DMS153 treated with DMSO at 0.1 percent for 48 hours (cell line): ENCODE measurements at regions not wholly inside any gene's neighbourhood (a gene's known extent, or its start where the extent isn't known, plus 50 kb on each side); places are given as distances from the start of the nearest gene placed in this dataset.

Source experiments
- DNase-seq: peaks from one replicate; lab custom pipeline; 2025; ENCODE audit not compliant: unreplicated experiment; lab: John Stamatoyannopoulos, UW

GRCh38 chr18:28946471-28946870, 769.5 kb upstream of the CDH2 start:
- no peak for DNase-seq

- no peak for DNase-seq
These were observed 746.0 kb upstream of the CDH2 start for GRCh38 chr18:28922936-28923335.

DNA sequence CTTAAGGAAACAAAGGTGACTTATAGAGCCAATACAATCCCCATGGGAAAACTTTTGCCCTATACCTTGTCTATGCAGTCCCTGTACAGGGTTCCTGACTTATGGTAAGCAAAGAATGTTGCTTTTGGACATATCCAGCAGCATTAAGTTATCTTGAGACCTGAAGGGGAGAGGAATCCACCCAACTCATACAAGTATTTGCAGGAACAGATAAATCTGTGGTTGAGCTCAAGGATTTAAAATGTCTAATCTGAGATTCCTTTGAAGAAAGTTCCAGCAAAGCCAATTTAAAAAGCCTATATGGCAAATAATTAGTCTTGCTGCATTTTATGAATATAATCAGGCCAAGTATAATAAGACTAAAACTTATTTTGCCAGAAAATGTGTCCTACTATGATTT, 739.5 kb upstream of the CDH2 start:
- no peak for DNase-seq

- no peak for DNase-seq
These were observed 728.6 kb upstream of the CDH2 start for GRCh38 chr18:28905509-28905908.

DNA sequence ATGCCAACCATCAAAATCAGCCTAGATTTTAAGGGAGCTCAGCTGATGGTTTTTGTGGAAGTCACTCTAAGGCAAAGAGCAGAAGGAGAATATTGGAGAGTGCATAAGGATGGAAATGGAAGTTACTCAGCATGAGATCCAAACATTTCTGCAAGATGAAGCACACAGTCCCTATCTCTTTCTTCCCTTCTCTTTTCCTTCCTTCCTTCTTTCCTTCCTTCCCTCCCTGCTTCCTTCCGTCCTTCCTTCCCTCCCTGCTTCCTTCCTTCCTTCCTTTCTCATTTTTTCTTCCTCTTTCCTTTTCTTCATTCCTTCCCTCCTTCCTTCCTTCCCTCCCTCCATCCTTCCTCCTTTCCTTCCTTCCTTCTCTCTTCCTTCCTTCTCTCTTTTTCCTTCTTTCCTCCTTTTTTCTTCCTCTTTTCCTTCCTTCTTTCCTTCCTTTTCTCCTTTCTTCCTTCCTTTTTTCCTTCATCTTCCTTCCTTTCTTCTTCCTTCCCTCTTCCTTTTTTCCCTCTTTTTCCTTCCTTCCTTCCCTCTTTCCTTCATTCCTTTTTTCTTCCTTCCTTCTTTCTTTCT, 727.9 kb upstream of the CDH2 start:
- no peak for DNase-seq

- DNase-seq = no peak
These were observed 726.4 kb upstream of the CDH2 start for GRCh38 chr18:28903306-28903705.

DNA sequence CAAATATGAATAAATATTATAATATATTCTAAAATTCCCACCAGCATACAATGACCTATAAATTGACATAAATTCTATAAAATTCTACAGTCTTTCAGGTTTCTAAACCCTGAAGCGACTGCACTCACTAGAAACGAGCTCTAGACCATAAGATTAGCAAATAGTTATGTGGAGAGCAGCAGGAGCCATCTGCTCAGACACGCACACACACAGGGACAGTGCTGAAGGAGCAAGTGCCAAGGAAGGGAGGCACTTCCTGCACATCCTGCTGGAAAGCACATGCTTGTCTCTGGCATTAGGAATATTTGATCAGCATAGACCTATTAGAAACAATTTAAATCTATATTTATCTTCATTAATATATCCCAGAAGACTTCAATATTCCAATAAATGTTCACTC, 713.9 kb upstream of the CDH2 start:
- no peak for DNase-seq

GRCh38 chr18:28884304-28884703, 707.4 kb upstream of the CDH2 start:
- no peak for DNase-seq

DNA sequence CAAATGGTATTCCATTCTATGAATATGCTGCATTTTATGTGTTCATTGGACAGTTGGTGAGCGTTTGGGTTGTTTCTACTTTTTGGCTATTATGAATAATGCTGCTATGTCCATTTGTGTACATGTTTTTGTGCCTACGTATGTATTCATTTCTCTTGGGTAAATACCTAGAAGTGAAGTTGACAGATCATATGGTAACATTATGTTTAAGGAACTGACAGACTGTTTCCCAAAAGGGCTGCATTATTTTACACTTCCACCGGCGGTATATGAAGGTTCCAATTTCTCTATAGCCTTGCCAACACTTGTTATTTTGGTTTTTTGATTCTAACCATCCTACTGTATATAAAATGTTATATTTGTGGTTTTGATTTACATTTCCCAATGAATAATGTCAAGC, 703.9 kb upstream of the CDH2 start:
- no peak for DNase-seq

GRCh38 chr18:28875059-28875458, 698.1 kb upstream of the CDH2 start:
- no peak for DNase-seq

GRCh38 chr18:28863396-28863795, 686.5 kb upstream of the CDH2 start:
- no peak for DNase-seq

DNA sequence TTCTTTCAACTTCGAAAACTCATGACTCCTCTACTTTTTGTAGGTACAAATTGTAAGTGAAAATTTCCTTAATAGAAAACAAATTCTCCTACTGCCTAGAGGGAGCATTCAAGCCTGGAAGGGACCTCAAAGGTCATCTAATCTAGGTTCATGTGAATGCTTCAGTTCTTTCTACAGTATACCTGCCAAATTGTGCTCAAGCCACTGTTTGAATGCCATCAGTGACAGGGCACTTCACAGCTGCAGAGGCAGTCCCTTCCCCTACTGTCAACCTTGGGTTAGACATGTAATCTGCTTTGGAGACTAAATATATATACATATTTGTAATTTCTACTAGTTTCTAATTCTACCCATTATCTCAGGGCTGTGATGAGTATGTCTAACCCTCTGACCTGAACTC, 681.3 kb upstream of the CDH2 start:
- DNase-seq = no peak

- no peak for DNase-seq
These were observed 679.1 kb upstream of the CDH2 start for GRCh38 chr18:28855989-28856388.

DNA sequence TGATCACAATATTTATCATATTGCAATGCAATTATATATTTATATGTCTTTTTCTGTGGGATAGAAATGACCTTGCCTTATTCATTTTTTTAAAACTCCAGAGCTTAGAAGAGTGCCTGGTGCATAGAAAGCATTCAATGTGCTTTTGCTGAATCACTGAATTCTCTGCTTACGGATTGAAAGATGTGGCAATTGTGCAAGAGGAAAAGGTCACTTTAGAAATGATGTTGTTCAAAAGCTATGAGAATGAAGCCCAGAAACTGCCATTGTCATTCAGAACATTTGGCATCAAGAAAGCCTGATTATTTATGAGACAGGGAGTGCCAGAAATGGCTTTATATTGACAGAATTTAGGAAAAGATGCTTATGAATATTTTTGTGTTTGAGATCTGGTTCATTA, 678.6 kb upstream of the CDH2 start:
- DNase-seq = no peak

DNA sequence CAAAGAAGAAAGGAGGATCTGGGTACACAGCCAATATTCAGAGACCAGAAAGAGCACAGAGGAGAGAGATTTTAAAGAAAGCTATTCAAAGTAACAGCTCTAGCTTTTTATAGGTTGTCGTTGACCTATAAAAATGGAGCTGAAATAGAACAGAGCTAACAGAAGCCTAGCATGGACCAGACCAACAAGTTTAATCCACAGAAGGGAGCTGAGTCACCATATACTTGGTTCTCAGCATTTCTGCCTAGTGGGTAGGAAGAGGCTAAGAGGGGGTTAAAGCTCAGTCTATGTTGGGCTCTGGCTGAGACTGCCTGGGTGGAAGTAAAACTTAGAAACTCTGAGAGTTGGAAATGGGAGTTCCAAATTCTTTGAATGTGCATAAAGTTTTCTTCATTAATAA, 678.0 kb upstream of the CDH2 start:
- DNase-seq = no peak

DNA sequence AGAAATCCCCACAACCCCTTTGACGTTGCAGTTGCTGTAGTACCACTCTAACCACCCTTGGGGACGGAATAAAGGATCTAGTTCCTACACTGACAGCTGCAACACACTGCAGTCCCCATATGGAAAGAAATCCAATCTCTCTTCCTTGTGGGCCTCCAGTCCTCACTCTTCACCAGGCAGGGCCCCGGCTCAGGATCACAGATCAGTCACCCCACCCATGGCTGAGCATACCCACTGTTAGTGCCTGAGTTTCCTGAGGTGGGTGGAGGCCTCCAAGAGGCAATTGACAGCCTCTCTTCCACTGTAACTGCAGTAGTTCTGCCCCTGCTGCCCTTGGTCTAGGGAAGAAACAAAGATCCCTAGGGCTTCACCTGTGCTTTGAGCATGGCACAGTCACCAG, 670.0 kb upstream of the CDH2 start:
- DNase-seq = no peak

GRCh38 chr18:28837100-28837499, 660.2 kb upstream of the CDH2 start:
- DNase-seq = no peak

GRCh38 chr18:28834889-28835288, 658.0 kb upstream of the CDH2 start:
- DNase-seq = no peak

- DNase-seq = no peak
These were observed 655.0 kb upstream of the CDH2 start for GRCh38 chr18:28831908-28832307.

- DNase-seq = no peak
These were observed 654.5 kb upstream of the CDH2 start for GRCh38 chr18:28831476-28831875.

DNA sequence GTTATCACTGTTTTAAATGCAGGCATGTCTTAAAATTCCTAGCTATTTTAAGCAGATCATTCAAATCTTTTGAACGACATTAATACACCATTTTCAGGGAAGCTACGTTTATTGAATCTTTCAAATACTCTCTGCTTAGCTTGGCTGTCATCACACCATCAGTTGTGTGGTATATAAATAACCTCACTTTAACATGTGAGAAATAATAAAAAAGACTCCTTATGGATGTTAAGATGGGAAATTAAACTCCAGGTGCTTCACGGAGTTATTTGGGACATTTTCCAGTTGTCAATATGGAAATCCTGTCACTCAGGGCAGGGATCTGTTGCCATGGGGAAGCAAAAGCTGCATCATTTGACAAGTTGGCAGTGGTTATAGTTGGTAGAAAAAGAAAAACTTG, 649.2 kb upstream of the CDH2 start:
- DNase-seq = no peak

GRCh38 chr18:28824183-28824574, 647.2 kb upstream of the CDH2 start:
- no peak for DNase-seq

GRCh38 chr18:28823506-28824182, 646.7 kb upstream of the CDH2 start:
- DNase-seq = no peak
